ENCODE measurements at regions not wholly inside any gene's neighbourhood (a gene's known extent, or its start where the extent isn't known, plus 50 kb on each side); places are given as distances from the start of the nearest gene placed in this dataset.

DNA sequence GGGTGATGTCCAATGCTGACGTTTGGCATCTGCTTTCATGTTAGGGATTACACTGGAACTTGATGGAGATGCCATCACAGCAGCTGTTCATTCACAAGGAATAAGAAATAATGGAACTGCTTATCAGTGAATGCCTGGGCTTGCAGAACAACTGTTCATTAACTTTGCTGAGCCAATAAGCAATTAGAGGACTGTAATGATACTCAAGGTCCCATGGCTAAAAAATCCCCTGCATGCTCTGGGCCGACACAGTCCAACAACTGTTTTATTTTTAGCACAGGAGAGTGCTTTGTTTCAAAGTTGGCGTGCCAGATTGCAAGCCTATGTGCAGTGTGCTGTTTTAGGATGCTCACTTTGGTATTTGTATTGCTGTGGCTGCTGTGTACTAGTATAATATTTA lies 408.0 kb upstream of the RGPD4 start:
- no peak overlapping the region for H2BK5ac ChIP-seq (ENCODE audit: insufficient read length, low read length)
- H3K27ac ChIP-seq (ENCODE audit: insufficient read length, low read depth, low read length): no peak overlapping the region
- DNase-seq: no peak
- H3K4me2 ChIP-seq (ENCODE audit: insufficient read depth, insufficient read length, low read length): no peak overlapping the region
- Mint-ChIP-seq H3K9me3 (no peaks in the 10 kb centered on the region; a peak in 2 of 5 replicates), H3K27me3 (ENCODE audit: low read depth) (no peaks in the 10 kb centered on the region), H3K4me1 (no peaks in the 10 kb centered on the region), H3K27ac (no peak overlapping the region), H3K36me3 (ENCODE audit: insufficient read depth in 1 of 3, low read depth in 3 of 3) (no peaks in the 10 kb centered on the region), H3K4me3 (no peak overlapping the region)
- no peak overlapping the region for H2AFZ ChIP-seq (ENCODE audit: low read length)
- H2BK20ac ChIP-seq (ENCODE audit: low read depth, low read length, poor library complexity, severe bottlenecking): no peak overlapping the region
- H3K23me2 ChIP-seq (ENCODE audit: insufficient read length, low read depth, low read length, poor library complexity, severe bottlenecking): no peaks in the 10 kb centered on the region
- H3K27me3 ChIP-seq (ENCODE audit: insufficient read depth, low read length): no peaks in the 10 kb centered on the region
- TF ChIP-seq, protein P1, sequence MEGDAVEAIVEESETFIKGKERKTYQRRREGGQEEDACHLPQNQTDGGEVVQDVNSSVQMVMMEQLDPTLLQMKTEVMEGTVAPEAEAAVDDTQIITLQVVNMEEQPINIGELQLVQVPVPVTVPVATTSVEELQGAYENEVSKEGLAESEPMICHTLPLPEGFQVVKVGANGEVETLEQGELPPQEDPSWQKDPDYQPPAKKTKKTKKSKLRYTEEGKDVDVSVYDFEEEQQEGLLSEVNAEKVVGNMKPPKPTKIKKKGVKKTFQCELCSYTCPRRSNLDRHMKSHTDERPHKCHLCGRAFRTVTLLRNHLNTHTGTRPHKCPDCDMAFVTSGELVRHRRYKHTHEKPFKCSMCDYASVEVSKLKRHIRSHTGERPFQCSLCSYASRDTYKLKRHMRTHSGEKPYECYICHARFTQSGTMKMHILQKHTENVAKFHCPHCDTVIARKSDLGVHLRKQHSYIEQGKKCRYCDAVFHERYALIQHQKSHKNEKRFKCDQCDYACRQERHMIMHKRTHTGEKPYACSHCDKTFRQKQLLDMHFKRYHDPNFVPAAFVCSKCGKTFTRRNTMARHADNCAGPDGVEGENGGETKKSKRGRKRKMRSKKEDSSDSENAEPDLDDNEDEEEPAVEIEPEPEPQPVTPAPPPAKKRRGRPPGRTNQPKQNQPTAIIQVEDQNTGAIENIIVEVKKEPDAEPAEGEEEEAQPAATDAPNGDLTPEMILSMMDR (conservative IDR thresholded peaks at IDR 0.05): no peak
- H3T11ph ChIP-seq (ENCODE audit: low read length): no peak overlapping the region
- H4K5ac ChIP-seq (ENCODE audit: insufficient read length, low read depth, low read length): no peak overlapping the region
- H3K23ac ChIP-seq (ENCODE audit: insufficient read length, low read depth, low read length): no peak overlapping the region
- H3K9ac ChIP-seq (ENCODE audit: extremely low read depth, insufficient read length, low read length): no peak overlapping the region
- H3K9me3 ChIP-seq (ENCODE audit: control insufficient read depth, low read depth, low read length): no peaks in the 10 kb centered on the region
- H2BK15ac ChIP-seq (ENCODE audit: low read depth, low read length): no peak overlapping the region
- no CpG with 5 or more reads among the region's 3 CpGs for WGBS (ENCODE audit: extremely low coverage, insufficient read length, low lambda C conversion rate)
- H3K56ac ChIP-seq (ENCODE audit: insufficient read length, low read depth, low read length): no peak overlapping the region
- no peak overlapping the region for H3K14ac ChIP-seq (ENCODE audit: insufficient read depth, low read length)
- H2AK5ac ChIP-seq (ENCODE audit: insufficient read length, low read length): no peak overlapping the region
- no peak overlapping the region for H2BK12ac ChIP-seq (ENCODE audit: insufficient read length, low read depth, low read length)
- no peak overlapping the region for H2BK120ac ChIP-seq (ENCODE audit: low read depth, low read length, poor library complexity, severe bottlenecking)
- H3K79me2 ChIP-seq (ENCODE audit: insufficient read depth, low read length): no peaks in the 10 kb centered on the region
- H4K20me1 ChIP-seq (ENCODE audit: control insufficient read depth, insufficient read depth, insufficient read length): no peaks in the 10 kb centered on the region
- H3K18ac ChIP-seq (ENCODE audit: insufficient read length, low read depth, low read length): no peak overlapping the region
- H4K91ac ChIP-seq (ENCODE audit: insufficient read length, low read depth, low read length): no peak overlapping the region
- no peaks in the 10 kb centered on the region for H3K79me1 ChIP-seq (ENCODE audit: insufficient read depth, low read depth, low read length, poor library complexity, severe bottlenecking)
- H4K8ac ChIP-seq (replicated peaks; ENCODE audit: insufficient read length, low read depth, low read length): no peak overlapping the region
- H3K4ac ChIP-seq (ENCODE audit: low read depth, low read length): no peak overlapping the region
- H3K4me1 ChIP-seq (ENCODE audit: insufficient read depth, low read length): no peaks in the 10 kb centered on the region

Data from H9 (cell line).